ENCODE measurements at regions not wholly inside any gene's neighbourhood (a gene's known extent, or its start where the extent isn't known, plus 50 kb on each side); places are given as distances from the start of the nearest gene placed in this dataset.

DNA sequence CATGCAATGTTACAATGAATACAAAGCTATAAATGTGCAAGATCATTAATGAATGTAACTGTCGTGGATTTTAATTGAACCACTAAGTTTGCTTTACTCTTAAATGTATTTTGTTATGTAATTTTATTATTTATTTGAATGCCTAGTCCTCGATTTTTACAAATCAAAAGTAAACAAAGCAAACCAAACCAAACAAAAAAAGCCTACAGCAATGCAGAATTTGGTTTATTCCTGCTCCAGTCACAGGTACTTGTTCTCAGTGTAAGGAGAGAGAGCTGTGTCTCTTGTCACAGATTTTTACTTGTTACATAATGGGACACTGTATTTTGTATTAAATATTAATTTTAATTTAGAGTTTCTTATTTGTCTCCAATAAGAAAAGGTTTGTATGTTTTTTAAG is 584.3 kb upstream of the SLITRK6 start:
- TF ChIP-seq POLR2AphosphoS5 (IDR thresholded peaks at IDR 0.05; ENCODE audit: low read depth, low read length), result no peak
- TF ChIP-seq TAF1 (IDR thresholded peaks at IDR 0.05; ENCODE audit: borderline replicate concordance, low read depth, low read length), result no peak
- no peak for TF ChIP-seq POLR2A (IDR thresholded peaks at IDR 0.05; ENCODE audit: low read depth, low read length)
